Stimulated activated CD8-positive, alpha-beta memory T cell treated with anti-CD3 and anti-CD28 coated beads, Interleukin-12 subunit alpha, Interleukin-12 subunit beta, amount 100 ng/mL, for 4 hours (primary cell): ENCODE measurements at regions not wholly inside any gene's neighbourhood (a gene's known extent, or its start where the extent isn't known, plus 50 kb on each side); places are given as distances from the start of the nearest gene placed in this dataset.
"Not testable (repeated sequence)": the region's sequence is repeated elsewhere in the genome, so short reads cannot be mapped to it uniquely, and the experiment has no call there.

Source experiments
- DNase-seq: peaks from one replicate; pipeline ENCODE4 v3.0.0-alpha.2; 2020; ENCODE audit warnings: low read depth

GRCh38 chr16:66206363-66206762, 160.1 kb upstream of the CDH5 start:
- no peak for DNase-seq

GRCh38 chr16:66205287-66206231, 160.9 kb upstream of the CDH5 start:
- DNase-seq: no peak

- DNase-seq: no peak
Measured at GRCh38 chr16:66204756-66205155, 161.7 kb upstream of the CDH5 start.

- DNase-seq: no peak
Measured at GRCh38 chr16:66203476-66203875, 163.0 kb upstream of the CDH5 start.

- no peak for DNase-seq
Measured at GRCh38 chr16:66199189-66199588, 167.3 kb upstream of the CDH5 start.

GRCh38 chr16:66198641-66199040, 167.8 kb upstream of the CDH5 start:
- DNase-seq: no peak

GRCh38 chr16:66197668-66198278, 168.7 kb upstream of the CDH5 start:
- DNase-seq: no peak

- no peak for DNase-seq
Measured at GRCh38 chr16:66196770-66197169, 169.7 kb upstream of the CDH5 start.

GRCh38 chr16:66194866-66195265, 171.6 kb upstream of the CDH5 start:
- DNase-seq: no peak

- no peak for DNase-seq
Measured at GRCh38 chr16:66193543-66194229, 172.8 kb upstream of the CDH5 start.

- DNase-seq: no peak
Measured at GRCh38 chr16:66190411-66190810, 176.1 kb upstream of the CDH5 start.

GRCh38 chr16:66189951-66190350, 176.5 kb upstream of the CDH5 start:
- DNase-seq: no peak

- no peak for DNase-seq
Measured at GRCh38 chr16:66188917-66189725, 177.4 kb upstream of the CDH5 start.

- no peak for DNase-seq
Measured at GRCh38 chr16:66186251-66186785, 180.2 kb upstream of the CDH5 start.

GRCh38 chr16:66182592-66182991, 183.9 kb upstream of the CDH5 start:
- DNase-seq: no peak

GRCh38 chr16:66176731-66177130, 189.8 kb upstream of the CDH5 start:
- no peak for DNase-seq

GRCh38 chr16:66176111-66176510, 190.4 kb upstream of the CDH5 start:
- no peak for DNase-seq

GRCh38 chr16:66175636-66176035, 190.9 kb upstream of the CDH5 start:
- DNase-seq: no peak

GRCh38 chr16:66175058-66175457, 191.4 kb upstream of the CDH5 start:
- DNase-seq: no peak

GRCh38 chr16:66173796-66174195, 192.7 kb upstream of the CDH5 start:
- not testable (repeated sequence) for DNase-seq

GRCh38 chr16:66173181-66173580, 193.3 kb upstream of the CDH5 start:
- not testable (repeated sequence) for DNase-seq

GRCh38 chr16:66172463-66172862, 194.0 kb upstream of the CDH5 start:
- no peak for DNase-seq
